Peyer's patch (tissue), 4 donors: ENCODE measurements at regions not wholly inside any gene's neighbourhood (a gene's known extent, or its start where the extent isn't known, plus 50 kb on each side); places are given as distances from the start of the nearest gene placed in this dataset.

Source experiments
- DNase-seq, 3 donors: peaks; one replicate each; pipeline ENCODE4 v3.0.0-alpha.2; 2017 to 2019
- H3K27ac ChIP-seq, 4 donors: fragments of 200-600 bp; sonication (generic); one replicate each; pipeline ENCODE4 v1.5.1; 2016 to 2019
- H3K27me3 ChIP-seq, 2 donors: fragments of 200-600 bp; sonication (generic); one replicate each; pipeline ENCODE4 v1.5.1; 2019
- H3K36me3 ChIP-seq, 3 donors: fragments of 200-600 bp; sonication (generic); one replicate each; pipeline ENCODE4 v1.5.1; 2016 to 2019
- H3K4me1 ChIP-seq, 4 donors: fragments of 200-600 bp; sonication (generic); one replicate each; pipeline ENCODE4 v1.5.1; 2016 to 2019
- H3K4me3 ChIP-seq, 4 donors: fragments of 200-600 bp; sonication (generic); 1 replicate in 3 of 4; 2 replicates in 1 of 4; pipeline ENCODE4 v1.5.1; 2016 to 2019; ENCODE audit warnings: mild to moderate bottlenecking in 1 of 4
- H3K9me3 ChIP-seq, 4 donors: fragments of 200-600 bp; sonication (generic); one replicate each; pipeline ENCODE4 v1.5.1; 2016 to 2019; ENCODE audit warnings: mild to moderate bottlenecking in 1 of 4
- CTCF ChIP-seq, 6 experiments: fragments of 450-650 bp in 4 of 6; fragments of 200-600 bp in 2 of 6; sonication (generic) in 1 of 6; IDR thresholded peaks; one replicate each; pipeline ENCODE4 v1.5.1; 2017 to 2019; ENCODE audit warnings: antibody characterized with exemption in 6 of 6, mild to moderate bottlenecking in 3 of 6, moderate library complexity in 1 of 6
- POLR2A ChIP-seq, 2 donors: fragments of 450-650 bp; IDR thresholded peaks; one replicate each; pipeline ENCODE4 v1.5.1; 2017; ENCODE audit warnings: antibody characterized with exemption in 2 of 2, mild to moderate bottlenecking in 2 of 2, moderate library complexity in 2 of 2

DNA sequence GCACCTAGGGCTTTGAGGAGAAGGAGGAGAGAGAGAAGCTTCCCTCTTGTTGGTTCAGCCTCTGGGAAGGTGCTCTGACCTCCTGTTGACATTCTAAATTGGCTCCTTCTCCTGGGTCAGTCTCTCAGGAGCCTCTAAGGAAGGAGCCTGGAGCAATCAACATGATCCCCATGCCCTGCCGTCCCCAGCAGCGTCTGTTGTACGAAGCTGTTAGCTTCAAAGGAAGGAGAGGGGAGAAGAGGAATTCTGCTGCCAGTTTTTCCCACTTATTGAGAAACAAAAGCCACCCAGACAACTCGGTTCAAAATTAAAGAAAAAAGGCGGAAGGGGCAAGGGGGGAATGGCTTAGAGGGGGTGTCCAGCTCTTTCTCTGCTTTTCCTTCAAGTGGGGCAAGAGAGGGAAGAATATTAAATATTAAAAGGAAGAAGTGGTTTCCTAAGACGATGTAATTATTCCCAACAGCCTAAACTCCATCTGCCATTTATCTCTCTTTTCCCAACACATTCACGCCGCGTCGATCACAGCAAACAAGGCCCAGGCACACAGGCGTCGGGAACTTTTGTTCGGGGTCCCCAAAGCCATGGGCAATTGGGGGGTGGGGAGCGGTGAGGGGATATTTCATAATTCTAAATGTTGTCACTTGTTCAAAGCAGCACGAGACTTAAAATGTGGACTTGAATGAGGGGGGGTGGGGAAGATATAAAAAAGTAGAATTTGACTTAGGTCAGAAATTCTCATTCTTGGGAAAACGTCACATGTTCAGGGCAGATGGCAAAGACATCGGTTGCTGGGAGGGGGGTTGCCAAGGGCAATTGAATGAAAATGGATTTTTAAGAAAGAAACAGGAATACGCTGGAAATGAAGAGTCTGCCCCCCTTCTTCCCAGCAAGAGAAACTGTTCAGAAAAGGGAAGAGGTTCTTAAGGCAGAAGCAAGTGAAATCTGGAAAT lies 116.8 kb upstream of the CACNA1A start:
- no peaks in the 10 kb centered on the region for H3K9me3 ChIP-seq
- TF ChIP-seq CTCF (IDR thresholded peaks at IDR 0.05) (no peak), POLR2A (IDR thresholded peaks at IDR 0.05) (no peak)
- H3K27ac ChIP-seq: no peak overlapping the region
- H3K27me3 ChIP-seq: no peaks in the 10 kb centered on the region
- no peak for DNase-seq
- no peak overlapping the region for H3K4me3 ChIP-seq
- H3K36me3 ChIP-seq: no peaks in the 10 kb centered on the region
- no peaks in the 10 kb centered on the region for H3K4me1 ChIP-seq

GRCh38 chr19:13621413-13621812 lies 115.1 kb upstream of the CACNA1A start:
- DNase-seq: no peak
- Histone ChIP-seq H3K27me3 (no peaks in the 10 kb centered on the region), H3K4me3 (no peak overlapping the region), H3K9me3 (no peaks in the 10 kb centered on the region), H3K36me3 (no peaks in the 10 kb centered on the region), H3K4me1 (no peaks in the 10 kb centered on the region), H3K27ac (no peak overlapping the region)
- no peak for TF ChIP-seq CTCF (IDR thresholded peaks at IDR 0.05)
- TF ChIP-seq POLR2A (IDR thresholded peaks at IDR 0.05): no peak

DNA sequence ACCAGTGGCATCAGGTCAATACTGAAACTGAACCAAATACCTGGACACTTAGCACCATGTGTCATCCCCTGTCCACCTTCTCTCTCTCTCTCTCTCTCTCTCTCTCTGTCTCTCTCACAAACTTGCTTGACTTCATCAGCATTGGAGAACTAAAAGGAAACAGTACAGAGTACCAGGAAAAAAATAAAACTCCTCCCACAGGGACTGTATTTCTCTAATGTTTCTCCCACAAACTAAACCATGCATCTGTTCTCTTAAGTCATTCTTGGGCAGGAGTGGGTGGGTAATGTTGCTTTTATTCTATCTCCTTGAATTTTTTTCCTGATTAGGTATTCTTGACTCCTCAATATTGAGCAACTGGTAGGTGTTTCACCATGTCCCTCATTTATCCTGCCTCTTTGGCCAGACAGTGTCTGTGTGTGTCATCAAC lies 112.9 kb upstream of the CACNA1A start:
- Histone ChIP-seq H3K4me1 (no peaks in the 10 kb centered on the region), H3K4me3 (no peak overlapping the region), H3K9me3 (no peaks in the 10 kb centered on the region), H3K27me3 (no peaks in the 10 kb centered on the region), H3K27ac (no peak overlapping the region), H3K36me3 (no peaks in the 10 kb centered on the region)
- no peak for DNase-seq
- TF ChIP-seq POLR2A (IDR thresholded peaks at IDR 0.05): no peak
- TF ChIP-seq CTCF (IDR thresholded peaks at IDR 0.05): no peak

GRCh38 chr19:13615890-13616289 lies 109.6 kb upstream of the CACNA1A start:
- Histone ChIP-seq H3K27ac (no peak overlapping the region), H3K27me3 (no peaks in the 10 kb centered on the region), H3K36me3 (no peaks in the 10 kb centered on the region), H3K9me3 (no peaks in the 10 kb centered on the region), H3K4me3 (no peak overlapping the region), H3K4me1 (no peaks in the 10 kb centered on the region)
- no peak for DNase-seq
- TF ChIP-seq CTCF (IDR thresholded peaks at IDR 0.05): no peak
- TF ChIP-seq POLR2A (IDR thresholded peaks at IDR 0.05): no peak

DNA sequence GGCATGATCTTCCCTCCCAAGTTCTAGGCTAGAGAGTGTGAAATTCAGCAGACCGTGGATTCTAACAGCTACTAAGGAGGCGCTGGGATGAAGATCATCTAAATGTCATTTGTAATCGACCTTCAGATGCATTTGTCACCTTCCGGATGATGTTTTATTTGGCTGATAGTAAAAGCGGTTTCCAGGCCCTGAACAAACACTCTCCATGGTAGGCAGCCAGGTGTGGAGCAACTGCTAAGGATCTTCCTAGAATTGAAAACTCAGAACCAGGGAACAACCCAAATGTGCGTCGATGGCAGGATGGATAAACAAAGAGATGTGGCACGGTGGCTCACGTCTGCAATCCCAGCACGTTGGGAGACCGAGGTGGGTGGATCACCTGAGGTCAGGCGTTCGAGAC lies 107.2 kb upstream of the CACNA1A start:
- no peaks in the 10 kb centered on the region for H3K9me3 ChIP-seq
- H3K4me1 ChIP-seq: no peaks in the 10 kb centered on the region
- H3K27ac ChIP-seq: no peak overlapping the region
- no peaks in the 10 kb centered on the region for H3K36me3 ChIP-seq
- H3K27me3 ChIP-seq: no peaks in the 10 kb centered on the region
- TF ChIP-seq POLR2A (IDR thresholded peaks at IDR 0.05) (no peak), CTCF (IDR thresholded peaks at IDR 0.05) (no peak)
- H3K4me3 ChIP-seq: no peak overlapping the region
- peak in 1 of 3 donors; percentile 3 for DNase-seq
